ENCODE measurements at regions not wholly inside any gene's neighbourhood (a gene's known extent, or its start where the extent isn't known, plus 50 kb on each side); places are given as distances from the start of the nearest gene placed in this dataset.

DNA sequence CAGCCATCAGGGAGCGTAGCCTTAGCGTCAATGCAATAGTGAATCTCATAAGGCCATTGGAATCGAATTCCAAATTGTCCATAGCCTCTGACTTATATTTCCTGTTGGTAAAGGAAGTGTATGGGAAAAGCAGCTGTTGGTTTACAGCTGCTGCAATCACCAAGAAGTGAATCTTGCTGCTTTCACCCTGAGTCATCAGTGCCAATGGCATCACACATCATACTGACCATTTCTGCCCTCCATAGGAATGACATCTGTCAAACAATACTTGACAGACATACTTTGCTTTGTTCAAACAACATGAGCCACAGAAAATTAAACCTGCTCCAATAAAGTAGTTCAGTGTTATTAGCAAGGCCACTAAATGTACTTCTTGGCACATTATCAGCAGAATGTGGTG is 111.2 kb upstream of the KLHL29 start:
- H3K4me1 Mint-ChIP-seq (ENCODE audit: low read depth, unreplicated experiment) = peaks cover 22% of the 10 kb centered on the region

DNA sequence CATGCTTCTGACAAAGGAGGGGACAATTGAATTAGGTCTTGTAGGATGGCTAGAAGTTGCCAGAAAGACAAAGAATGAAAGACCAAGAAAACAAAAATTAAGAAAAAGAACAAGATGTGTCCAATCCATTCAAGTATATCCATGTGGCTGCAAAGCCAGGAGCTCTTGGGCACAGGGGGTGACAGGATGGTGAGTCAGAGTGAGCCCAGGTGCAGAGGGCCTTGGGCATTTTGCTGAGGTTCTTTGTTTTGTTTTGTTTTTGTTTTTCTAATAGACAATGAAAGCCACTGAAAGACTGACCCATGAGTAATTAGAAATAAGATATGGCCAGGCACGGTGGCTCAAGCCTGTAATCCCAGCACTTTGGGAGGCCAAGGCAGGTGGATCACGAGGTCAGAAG is 104.6 kb upstream of the KLHL29 start:
- H3K27me3 ChIP-seq (replicated peaks; ENCODE audit: control insufficient read depth, insufficient read depth, low read length) = no peaks in the 10 kb centered on the region
- no peak for DNase-seq
- H3K9me3 ChIP-seq = no peaks in the 10 kb centered on the region
- H3K4me3 Mint-ChIP-seq (ENCODE audit: unreplicated experiment) = no peak overlapping the region
- BruUV-seq (replicated peaks) = no TSS peak
- intact Hi-C loops (cut with micrococcal nuclease; ENCODE audit: unreplicated experiment) = no loop called here
- TF ChIP-seq, protein P1, sequence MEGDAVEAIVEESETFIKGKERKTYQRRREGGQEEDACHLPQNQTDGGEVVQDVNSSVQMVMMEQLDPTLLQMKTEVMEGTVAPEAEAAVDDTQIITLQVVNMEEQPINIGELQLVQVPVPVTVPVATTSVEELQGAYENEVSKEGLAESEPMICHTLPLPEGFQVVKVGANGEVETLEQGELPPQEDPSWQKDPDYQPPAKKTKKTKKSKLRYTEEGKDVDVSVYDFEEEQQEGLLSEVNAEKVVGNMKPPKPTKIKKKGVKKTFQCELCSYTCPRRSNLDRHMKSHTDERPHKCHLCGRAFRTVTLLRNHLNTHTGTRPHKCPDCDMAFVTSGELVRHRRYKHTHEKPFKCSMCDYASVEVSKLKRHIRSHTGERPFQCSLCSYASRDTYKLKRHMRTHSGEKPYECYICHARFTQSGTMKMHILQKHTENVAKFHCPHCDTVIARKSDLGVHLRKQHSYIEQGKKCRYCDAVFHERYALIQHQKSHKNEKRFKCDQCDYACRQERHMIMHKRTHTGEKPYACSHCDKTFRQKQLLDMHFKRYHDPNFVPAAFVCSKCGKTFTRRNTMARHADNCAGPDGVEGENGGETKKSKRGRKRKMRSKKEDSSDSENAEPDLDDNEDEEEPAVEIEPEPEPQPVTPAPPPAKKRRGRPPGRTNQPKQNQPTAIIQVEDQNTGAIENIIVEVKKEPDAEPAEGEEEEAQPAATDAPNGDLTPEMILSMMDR (IDR thresholded peaks at IDR 0.05; ENCODE audit: insufficient read depth in 1 of 2, low read depth in 1 of 2, low read length in 1 of 2, severe bottlenecking in 1 of 2, unreplicated experiment in 1 of 2) = no peak
- H3K4me1 Mint-ChIP-seq (ENCODE audit: low read depth, unreplicated experiment) = peaks cover 8% of the 10 kb centered on the region
- peaks cover 10% of the 10 kb centered on the region for H3K9me3 Mint-ChIP-seq (ENCODE audit: unreplicated experiment)
- H3K36me3 Mint-ChIP-seq (ENCODE audit: insufficient read depth, unreplicated experiment) = no peaks in the 10 kb centered on the region
- POLR2A ChIA-PET = no interaction called here
- no peaks in the 10 kb centered on the region for H3K27me3 Mint-ChIP-seq (ENCODE audit: insufficient read depth, unreplicated experiment)
- CTCF ChIA-PET = no interaction called here
- H3K36me3 ChIP-seq (ENCODE audit: control insufficient read depth, insufficient read depth, low read length) = no peaks in the 10 kb centered on the region
- no peak overlapping the region for H3K4me3 ChIP-seq (ENCODE audit: low read depth, low read length)
- peaks cover 13% of the 10 kb centered on the region; the same call in 1 of the 2 replicates for H3K4me1 ChIP-seq
- H3K27ac Mint-ChIP-seq (ENCODE audit: unreplicated experiment) = no peak overlapping the region

More for the DNA sequence above, 111.2 kb upstream of the KLHL29 start:
- Mint-ChIP-seq H3K27me3 (ENCODE audit: insufficient read depth, unreplicated experiment) (no peaks in the 10 kb centered on the region), H3K9me3 (ENCODE audit: unreplicated experiment) (peaks cover 13% of the 10 kb centered on the region), H3K27ac (ENCODE audit: unreplicated experiment) (no peak overlapping the region), H3K4me3 (ENCODE audit: unreplicated experiment) (no peak overlapping the region), H3K36me3 (ENCODE audit: insufficient read depth, unreplicated experiment) (no peaks in the 10 kb centered on the region)
- POLR2A ChIA-PET = no interaction called here
- TF ChIP-seq, protein P1 (IDR thresholded peaks at IDR 0.05; ENCODE audit: insufficient read depth in 1 of 2, low read depth in 1 of 2, low read length in 1 of 2, severe bottlenecking in 1 of 2, unreplicated experiment in 1 of 2) = no peak
- peaks cover 10% of the 10 kb centered on the region for H3K4me1 ChIP-seq
- H3K27me3 ChIP-seq (replicated peaks; ENCODE audit: control insufficient read depth, insufficient read depth, low read length) = no peaks in the 10 kb centered on the region
- intact Hi-C loops (cut with micrococcal nuclease; ENCODE audit: unreplicated experiment) = no loop called here
- DNase-seq = no peak
- no peaks in the 10 kb centered on the region for H3K36me3 ChIP-seq (ENCODE audit: control insufficient read depth, insufficient read depth, low read length)
- H3K4me3 ChIP-seq (ENCODE audit: low read depth, low read length) = no peak overlapping the region
- CTCF ChIA-PET = interaction anchor here (0.8 kb wide), 1 partner anchor 31 kb away, joined by 3 read pairs; no protein-coding TSS in a partner anchor
- BruUV-seq (replicated peaks) = no TSS peak
- H3K9me3 ChIP-seq = no peaks in the 10 kb centered on the region

DNA sequence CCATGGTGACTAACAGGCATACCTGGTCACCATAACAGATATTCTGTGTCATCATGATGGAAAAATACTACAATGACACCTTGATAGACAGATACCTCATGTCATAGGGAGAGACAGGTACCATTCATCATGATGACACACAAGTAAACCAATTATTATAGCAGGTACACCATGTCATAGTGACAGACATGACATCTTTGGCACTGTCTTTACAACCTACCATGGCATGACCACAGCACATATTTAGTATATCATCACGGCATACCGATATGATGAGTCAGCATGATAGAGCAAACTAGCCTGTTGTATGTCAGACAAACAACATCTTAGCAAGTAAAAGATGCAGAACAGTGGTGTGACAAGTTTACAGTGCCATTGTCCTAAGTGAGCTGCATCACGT is 101.3 kb upstream of the KLHL29 start:
- H3K4me1 Mint-ChIP-seq (ENCODE audit: low read depth, unreplicated experiment) = peaks cover 10% of the 10 kb centered on the region
- BruUV-seq (replicated peaks) = no TSS peak
- intact Hi-C loops (cut with micrococcal nuclease; ENCODE audit: unreplicated experiment) = no loop called here
- POLR2A ChIA-PET = no interaction called here
- TF ChIP-seq, protein P1 (IDR thresholded peaks at IDR 0.05; ENCODE audit: insufficient read depth in 1 of 2, low read depth in 1 of 2, low read length in 1 of 2, severe bottlenecking in 1 of 2, unreplicated experiment in 1 of 2) = no peak
- Histone ChIP-seq H3K4me1 (peaks cover 30% of the 10 kb centered on the region), H3K36me3 (ENCODE audit: control insufficient read depth, insufficient read depth, low read length) (no peaks in the 10 kb centered on the region), H3K9me3 (no peaks in the 10 kb centered on the region), H3K27me3 (replicated peaks; ENCODE audit: control insufficient read depth, insufficient read depth, low read length) (no peaks in the 10 kb centered on the region), H3K4me3 (ENCODE audit: low read depth, low read length) (no peak overlapping the region)
- H3K9me3 Mint-ChIP-seq (ENCODE audit: unreplicated experiment) = peaks cover 10% of the 10 kb centered on the region
- no peak overlapping the region for H3K4me3 Mint-ChIP-seq (ENCODE audit: unreplicated experiment)
- CTCF ChIA-PET = no interaction called here
- no peak overlapping the region for H3K27ac Mint-ChIP-seq (ENCODE audit: unreplicated experiment)
- no peaks in the 10 kb centered on the region for H3K27me3 Mint-ChIP-seq (ENCODE audit: insufficient read depth, unreplicated experiment)
- H3K36me3 Mint-ChIP-seq (ENCODE audit: insufficient read depth, unreplicated experiment) = no peaks in the 10 kb centered on the region
- no peak for DNase-seq

Data from Caco-2 (cell line).